ENCODE measurements at regions not wholly inside any gene's neighbourhood (a gene's known extent, or its start where the extent isn't known, plus 50 kb on each side); places are given as distances from the start of the nearest gene placed in this dataset.

GRCh38 chr5:173535976-173536639 is 80.3 kb downstream of the BOD1 start:
- Histone ChIP-seq H3K4me2 (replicated peaks; ENCODE audit: extremely low read depth, low read length, poor library complexity, severe bottlenecking) (no peak overlapping the region), H3K36me3 (replicated peaks in 1 of 2; ENCODE audit: control insufficient read depth in 1 of 2, insufficient read depth in 2 of 2, low read length in 2 of 2) (no peaks in the 10 kb centered on the region), H3K9me3 (replicated peaks in 1 of 2; ENCODE audit: control insufficient read depth in 1 of 2, insufficient read depth in 1 of 2, low read length in 2 of 2) (no peaks in the 10 kb centered on the region), H3K4me3 (replicated peaks in 1 of 3; ENCODE audit: low read depth in 2 of 3, low read length in 3 of 3) (no peak overlapping the region), H2AFZ (ENCODE audit: insufficient read depth, low read depth, low read length, poor library complexity, severe bottlenecking) (no peak overlapping the region), H4K20me1 (ENCODE audit: insufficient read depth, low read length) (no peaks in the 10 kb centered on the region), H3K79me2 (ENCODE audit: insufficient read depth, low read length) (no peaks in the 10 kb centered on the region), H3K27me3 (ENCODE audit: control insufficient read depth in 2 of 2, insufficient read depth in 2 of 2, low read length in 2 of 2) (no peaks in the 10 kb centered on the region), H3K27ac (ENCODE audit: low read depth in 1 of 2, low read length in 2 of 2) (no peak overlapping the region), H3K9ac (ENCODE audit: insufficient read depth, low read length, poor library complexity, severe bottlenecking) (no peak overlapping the region), H3K4me1 (ENCODE audit: control insufficient read depth in 1 of 2, insufficient read depth in 2 of 2, low read length in 2 of 2) (no peaks in the 10 kb centered on the region)
- no peaks in the 10 kb centered on the region for H3K4me1 Mint-ChIP-seq
- H3K4me3 Mint-ChIP-seq: no peak overlapping the region
- no peaks in the 10 kb centered on the region for H3K9me3 Mint-ChIP-seq
- peaks cover 2 to 15% (median 4%) of the 10 kb centered on the region in 3 donors for H3K27me3 Mint-ChIP-seq (ENCODE audit: low read depth in 3 of 3)
- 50% methylated on average over 1 of the region's 3 CpGs for WGBS (ENCODE audit: insufficient coverage)
- no peak overlapping the region for H3K27ac Mint-ChIP-seq
- intact Hi-C loops (cut with micrococcal nuclease): no loop called here
- no peak for DNase-seq
- no peak for TF ChIP-seq CTCF (IDR thresholded peaks at IDR 0.05)
- no peaks in the 10 kb centered on the region for H3K36me3 Mint-ChIP-seq

GRCh38 chr5:173535166-173535975 is 81.1 kb downstream of the BOD1 start:
- H3K4me2 ChIP-seq (replicated peaks; ENCODE audit: extremely low read depth, low read length, poor library complexity, severe bottlenecking): no peak overlapping the region
- H3K36me3 ChIP-seq (replicated peaks in 1 of 2; ENCODE audit: control insufficient read depth in 1 of 2, insufficient read depth in 2 of 2, low read length in 2 of 2): no peaks in the 10 kb centered on the region
- no peaks in the 10 kb centered on the region for H3K27me3 ChIP-seq (ENCODE audit: control insufficient read depth in 2 of 2, insufficient read depth in 2 of 2, low read length in 2 of 2)
- H4K20me1 ChIP-seq (ENCODE audit: insufficient read depth, low read length): no peaks in the 10 kb centered on the region
- intact Hi-C loops (cut with micrococcal nuclease): no loop called here
- no peak for TF ChIP-seq CTCF (IDR thresholded peaks at IDR 0.05)
- H3K9me3 Mint-ChIP-seq: no peaks in the 10 kb centered on the region
- H3K4me1 Mint-ChIP-seq: no peaks in the 10 kb centered on the region
- H3K27me3 Mint-ChIP-seq (ENCODE audit: low read depth in 3 of 3): peaks cover 2 to 15% (median 4%) of the 10 kb centered on the region in 3 donors
- H3K4me1 ChIP-seq (ENCODE audit: control insufficient read depth in 1 of 2, insufficient read depth in 2 of 2, low read length in 2 of 2): no peaks in the 10 kb centered on the region
- H3K27ac ChIP-seq (ENCODE audit: low read depth in 1 of 2, low read length in 2 of 2): no peak overlapping the region
- H3K4me3 ChIP-seq (replicated peaks in 1 of 3; ENCODE audit: low read depth in 2 of 3, low read length in 3 of 3): no peak overlapping the region
- WGBS (ENCODE audit: insufficient coverage): no CpG with 5 or more reads among the region's 1 CpG
- H3K4me3 Mint-ChIP-seq: no peak overlapping the region
- no peak overlapping the region for H2AFZ ChIP-seq (ENCODE audit: insufficient read depth, low read depth, low read length, poor library complexity, severe bottlenecking)
- DNase-seq: no peak
- H3K36me3 Mint-ChIP-seq: no peaks in the 10 kb centered on the region
- H3K79me2 ChIP-seq (ENCODE audit: insufficient read depth, low read length): no peaks in the 10 kb centered on the region
- H3K9ac ChIP-seq (ENCODE audit: insufficient read depth, low read length, poor library complexity, severe bottlenecking): no peak overlapping the region
- H3K9me3 ChIP-seq (replicated peaks in 1 of 2; ENCODE audit: control insufficient read depth in 1 of 2, insufficient read depth in 1 of 2, low read length in 2 of 2): no peaks in the 10 kb centered on the region
- no peak overlapping the region for H3K27ac Mint-ChIP-seq
